ENCODE measurements at regions not wholly inside any gene's neighbourhood (a gene's known extent, or its start where the extent isn't known, plus 50 kb on each side); places are given as distances from the start of the nearest gene placed in this dataset.

- Histone ChIP-seq H3K27ac (ENCODE audit: low read depth, low read length) (no peak overlapping the region), H3K27me3 (ENCODE audit: low read length) (no peaks in the 10 kb centered on the region), H3K36me3 (ENCODE audit: low read length) (no peaks in the 10 kb centered on the region), H4K20me1 (ENCODE audit: low read depth, low read length) (no peaks in the 10 kb centered on the region), H3K9me2 (replicated peaks; ENCODE audit: insufficient read depth, low read length) (no peaks in the 10 kb centered on the region), H2AFZ (ENCODE audit: low read depth, low read length, severe bottlenecking) (no peak overlapping the region), H3K9ac (ENCODE audit: low read length) (no peak overlapping the region), H3F3A (ENCODE audit: insufficient read depth) (no peaks in the 10 kb centered on the region), H3K79me2 (ENCODE audit: insufficient read depth, low read length) (no peaks in the 10 kb centered on the region), H3K4me3 (ENCODE audit: insufficient read depth, low read length, poor library complexity, severe bottlenecking) (no peak overlapping the region), H3K4me2 (ENCODE audit: low read depth, low read length, poor library complexity, severe bottlenecking) (no peak overlapping the region), H3K9me3 (ENCODE audit: insufficient read depth, low read length) (no peaks in the 10 kb centered on the region)
- TF ChIP-seq EZH2phosphoT487 (conservative IDR thresholded peaks at IDR 0.05; ENCODE audit: low read length) (no peak), CTCF (IDR thresholded peaks at IDR 0.05; ENCODE audit: insufficient read depth, low read length, poor library complexity, severe bottlenecking) (no peak)
These were observed 136.9 kb downstream of the CD83 start for GRCh38 chr6:14254505-14254904.

- no peak overlapping the region for H3K27ac ChIP-seq (ENCODE audit: low read depth, low read length)
- no peaks in the 10 kb centered on the region for H3K27me3 ChIP-seq (ENCODE audit: low read length)
- no peaks in the 10 kb centered on the region for H3K9me3 ChIP-seq (ENCODE audit: insufficient read depth, low read length)
- no peak overlapping the region for H3K9ac ChIP-seq (ENCODE audit: low read length)
- no peak overlapping the region for H3K4me3 ChIP-seq (ENCODE audit: insufficient read depth, low read length, poor library complexity, severe bottlenecking)
- H3K9me2 ChIP-seq (replicated peaks; ENCODE audit: insufficient read depth, low read length), result no peaks in the 10 kb centered on the region
- no peak for TF ChIP-seq CTCF (IDR thresholded peaks at IDR 0.05; ENCODE audit: insufficient read depth, low read length, poor library complexity, severe bottlenecking)
- TF ChIP-seq EZH2phosphoT487 (conservative IDR thresholded peaks at IDR 0.05; ENCODE audit: low read length), result no peak
- H3K4me2 ChIP-seq (ENCODE audit: low read depth, low read length, poor library complexity, severe bottlenecking), result no peak overlapping the region
- no peak overlapping the region for H2AFZ ChIP-seq (ENCODE audit: low read depth, low read length, severe bottlenecking)
- H3K79me2 ChIP-seq (ENCODE audit: insufficient read depth, low read length), result no peaks in the 10 kb centered on the region
- H3F3A ChIP-seq (ENCODE audit: insufficient read depth), result no peaks in the 10 kb centered on the region
- H4K20me1 ChIP-seq (ENCODE audit: low read depth, low read length), result no peaks in the 10 kb centered on the region
- no peaks in the 10 kb centered on the region for H3K36me3 ChIP-seq (ENCODE audit: low read length)
These were observed 138.3 kb downstream of the CD83 start for GRCh38 chr6:14255916-14256315.

- TF ChIP-seq CTCF (IDR thresholded peaks at IDR 0.05; ENCODE audit: insufficient read depth, low read length, poor library complexity, severe bottlenecking), result no peak
- no peak for TF ChIP-seq EZH2phosphoT487 (conservative IDR thresholded peaks at IDR 0.05; ENCODE audit: low read length)
- Histone ChIP-seq H2AFZ (ENCODE audit: low read depth, low read length, severe bottlenecking) (no peak overlapping the region), H3K36me3 (ENCODE audit: low read length) (no peaks in the 10 kb centered on the region), H4K20me1 (ENCODE audit: low read depth, low read length) (no peaks in the 10 kb centered on the region), H3K9ac (ENCODE audit: low read length) (no peak overlapping the region), H3F3A (ENCODE audit: insufficient read depth) (no peaks in the 10 kb centered on the region), H3K79me2 (ENCODE audit: insufficient read depth, low read length) (no peaks in the 10 kb centered on the region), H3K27me3 (ENCODE audit: low read length) (no peaks in the 10 kb centered on the region), H3K4me2 (ENCODE audit: low read depth, low read length, poor library complexity, severe bottlenecking) (no peak overlapping the region), H3K9me2 (replicated peaks; ENCODE audit: insufficient read depth, low read length) (no peaks in the 10 kb centered on the region), H3K27ac (ENCODE audit: low read depth, low read length) (no peak overlapping the region), H3K4me3 (ENCODE audit: insufficient read depth, low read length, poor library complexity, severe bottlenecking) (no peak overlapping the region), H3K9me3 (ENCODE audit: insufficient read depth, low read length) (no peaks in the 10 kb centered on the region)
These were observed 140.5 kb downstream of the CD83 start for GRCh38 chr6:14258117-14258516.
